Parathyroid adenoma (tissue), 2 donors: ENCODE measurements at regions not wholly inside any gene's neighbourhood (a gene's known extent, or its start where the extent isn't known, plus 50 kb on each side); places are given as distances from the start of the nearest gene placed in this dataset.

Experiments used
- H2AFZ ChIP-seq: fragments of 300-600 bp; sonication (generic); one replicate; pipeline ENCODE4 v1.7.0; 2017; ENCODE audit warnings: antibody characterized with exemption, mild to moderate bottlenecking
- H3K27ac ChIP-seq: fragments of 300-600 bp; sonication (generic); one replicate; pipeline ENCODE4 v1.7.0; 2017
- H3K27me3 ChIP-seq: fragments of 300-600 bp; sonication (generic); one replicate; pipeline ENCODE4 v1.7.0; 2017; ENCODE audit warnings: low read length; ENCODE audit not compliant: control insufficient read depth, insufficient read depth
- H3K36me3 ChIP-seq: fragments of 300-600 bp; sonication (generic); one replicate; pipeline ENCODE4 v1.7.0; 2017; ENCODE audit warnings: low read length; ENCODE audit not compliant: control insufficient read depth, insufficient read depth
- H3K4me1 ChIP-seq: fragments of 300-600 bp; sonication (generic); one replicate; pipeline ENCODE4 v1.7.0; 2017; ENCODE audit warnings: control low read depth
- H3K4me2 ChIP-seq: fragments of 300-600 bp; sonication (generic); one replicate; pipeline ENCODE4 v1.7.0; 2017; ENCODE audit warnings: low read length
- H3K4me3 ChIP-seq: fragments of 300-600 bp; sonication (generic); one replicate; pipeline ENCODE4 v1.7.0; 2017; ENCODE audit warnings: low read depth, low read length
- H3K79me2 ChIP-seq: fragments of 300-600 bp; sonication (generic); one replicate; pipeline ENCODE4 v1.7.0; 2017; ENCODE audit warnings: control low read depth
- H3K9ac ChIP-seq: fragments of 300-600 bp; sonication (generic); one replicate; pipeline ENCODE4 v1.7.0; 2017; ENCODE audit warnings: mild to moderate bottlenecking
- H3K9me3 ChIP-seq: fragments of 300-600 bp; sonication (generic); one replicate; pipeline ENCODE4 v1.7.0; 2017; ENCODE audit warnings: low read length; ENCODE audit not compliant: control insufficient read depth
- CTCF ChIP-seq: fragments of 300-600 bp; sonication (generic); IDR thresholded peaks from one replicate; pipeline ENCODE4 v1.7.0; 2017; ENCODE audit warnings: antibody characterized with exemption, mild to moderate bottlenecking
- donor health status: primary hyperparathyroidism.

GRCh38 chr9:107704774-107705173 lies 215.2 kb upstream of the KLF4 start:
- no peak overlapping the region for H3K27ac ChIP-seq
- TF ChIP-seq CTCF = no peak

GRCh38 chr9:107703651-107704050 lies 214.1 kb upstream of the KLF4 start:
- no peaks in the 10 kb centered on the region for H3K36me3 ChIP-seq
- H3K4me2 ChIP-seq = no peak overlapping the region
- no peaks in the 10 kb centered on the region for H3K9me3 ChIP-seq
- H3K79me2 ChIP-seq = no peaks in the 10 kb centered on the region
- no peak overlapping the region for H3K4me3 ChIP-seq
- H3K4me1 ChIP-seq = no peaks in the 10 kb centered on the region
- no peak for TF ChIP-seq CTCF
- no peaks in the 10 kb centered on the region for H3K27me3 ChIP-seq
- H3K9ac ChIP-seq = no peak overlapping the region
- H2AFZ ChIP-seq = no peak overlapping the region
- H3K27ac ChIP-seq = no peak overlapping the region

More at GRCh38 chr9:107704774-107705173, 215.2 kb upstream of the KLF4 start:
- H3K9ac ChIP-seq = no peak overlapping the region
- no peaks in the 10 kb centered on the region for H3K9me3 ChIP-seq
- H3K36me3 ChIP-seq = no peaks in the 10 kb centered on the region
- H3K4me3 ChIP-seq = no peak overlapping the region
- no peak overlapping the region for H3K4me2 ChIP-seq
- no peaks in the 10 kb centered on the region for H3K79me2 ChIP-seq
- H3K4me1 ChIP-seq = no peaks in the 10 kb centered on the region
- no peak overlapping the region for H2AFZ ChIP-seq
- H3K27me3 ChIP-seq = no peaks in the 10 kb centered on the region

- no peaks in the 10 kb centered on the region for H3K9me3 ChIP-seq
These were observed 211.3 kb upstream of the KLF4 start for GRCh38 chr9:107700847-107701246.

GRCh38 chr9:107699231-107699630 lies 209.7 kb upstream of the KLF4 start:
- Histone ChIP-seq H3K27ac (no peak overlapping the region), H3K4me3 (no peak overlapping the region), H3K9ac (no peak overlapping the region), H3K27me3 (no peaks in the 10 kb centered on the region), H2AFZ (no peak overlapping the region), H3K36me3 (no peaks in the 10 kb centered on the region), H3K79me2 (no peaks in the 10 kb centered on the region), H3K4me2 (no peak overlapping the region), H3K9me3 (no peaks in the 10 kb centered on the region), H3K4me1 (no peaks in the 10 kb centered on the region)
- TF ChIP-seq CTCF = no peak

More at GRCh38 chr9:107700847-107701246, 211.3 kb upstream of the KLF4 start:
- Histone ChIP-seq H3K9ac (no peak overlapping the region), H3K4me2 (no peak overlapping the region), H3K27me3 (no peaks in the 10 kb centered on the region), H3K79me2 (no peaks in the 10 kb centered on the region), H3K4me1 (no peaks in the 10 kb centered on the region), H2AFZ (no peak overlapping the region), H3K36me3 (no peaks in the 10 kb centered on the region), H3K27ac (no peak overlapping the region), H3K4me3 (no peak overlapping the region)
- TF ChIP-seq CTCF = no peak

GRCh38 chr9:107698779-107699178 lies 209.2 kb upstream of the KLF4 start:
- Histone ChIP-seq H3K4me2 (no peak overlapping the region), H3K36me3 (no peaks in the 10 kb centered on the region), H3K4me1 (no peaks in the 10 kb centered on the region), H3K79me2 (no peaks in the 10 kb centered on the region), H3K4me3 (no peak overlapping the region), H3K27ac (no peak overlapping the region), H3K9me3 (no peaks in the 10 kb centered on the region), H2AFZ (no peak overlapping the region), H3K27me3 (no peaks in the 10 kb centered on the region), H3K9ac (no peak overlapping the region)
- TF ChIP-seq CTCF = no peak
